ENCODE measurements at regions not wholly inside any gene's neighbourhood (a gene's known extent, or its start where the extent isn't known, plus 50 kb on each side); places are given as distances from the start of the nearest gene placed in this dataset.

GRCh38 chr16:88274847-88275246 lies 107.9 kb upstream of the ZNF469 start:
- TF ChIP-seq POLR2A (IDR thresholded peaks at IDR 0.05) (no peak), CTCF (IDR thresholded peaks at IDR 0.05) (no peak)
